NCI-H748 (cell line): ENCODE measurements at regions not wholly inside any gene's neighbourhood (a gene's known extent, or its start where the extent isn't known, plus 50 kb on each side); places are given as distances from the start of the nearest gene placed in this dataset.
"Not testable (repeated sequence)": the region's sequence is repeated elsewhere in the genome, so short reads cannot be mapped to it uniquely, and the experiment has no call there.

ENCODE experiments used
- DNase-seq: peaks from one replicate; lab custom pipeline; 2025; ENCODE audit not compliant: unreplicated experiment; lab: John Stamatoyannopoulos, UW

DNA sequence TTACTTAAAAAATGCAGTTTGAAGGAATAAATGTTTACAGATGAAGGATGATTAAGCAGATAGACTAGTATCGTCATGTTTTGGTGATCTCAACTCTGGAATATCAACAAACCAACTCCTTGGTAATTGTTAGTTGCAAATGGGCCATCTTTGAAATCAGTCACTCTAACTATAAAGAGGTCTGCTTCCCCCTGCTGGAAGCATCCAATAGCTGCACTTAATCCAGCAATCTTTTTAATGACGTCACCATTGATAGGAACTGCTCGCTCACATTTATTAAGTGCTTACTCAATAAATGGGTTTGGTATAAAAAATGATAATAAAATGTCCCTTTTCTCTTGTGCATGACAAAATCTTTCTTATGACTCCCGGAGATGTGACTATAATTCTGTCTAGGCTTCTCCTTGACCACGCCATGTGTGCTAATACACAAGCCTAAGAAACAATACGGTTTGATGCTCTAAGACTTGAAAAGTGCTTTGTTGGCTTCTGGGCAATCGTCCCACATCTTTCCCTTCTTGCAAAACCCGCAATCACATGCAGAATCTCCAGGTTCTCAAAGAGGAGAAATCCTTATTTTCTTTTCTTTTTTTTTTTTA, 227.6 kb upstream of the POU1F1 start:
- DNase-seq = peak; percentile 39

DNA sequence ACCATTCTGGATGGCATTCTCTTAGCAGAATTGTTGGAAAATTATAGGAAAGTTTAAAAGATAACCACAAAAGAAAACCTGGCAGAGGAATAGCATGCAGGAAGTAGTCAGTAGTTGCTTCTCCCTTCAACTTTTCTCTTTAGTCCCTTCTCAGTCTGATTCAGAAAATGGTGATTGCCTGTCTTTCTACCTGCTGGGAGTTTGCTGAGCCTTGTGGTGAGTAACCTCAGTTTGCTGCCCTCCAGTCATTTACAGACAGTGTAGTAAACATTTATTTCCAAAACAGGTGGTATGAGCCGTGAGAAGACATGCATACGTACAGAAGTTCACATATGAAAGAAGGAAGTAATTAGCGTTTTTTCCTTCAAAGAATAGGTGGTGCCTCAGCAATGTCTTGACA, 224.7 kb upstream of the POU1F1 start:
- no peak for DNase-seq

DNA sequence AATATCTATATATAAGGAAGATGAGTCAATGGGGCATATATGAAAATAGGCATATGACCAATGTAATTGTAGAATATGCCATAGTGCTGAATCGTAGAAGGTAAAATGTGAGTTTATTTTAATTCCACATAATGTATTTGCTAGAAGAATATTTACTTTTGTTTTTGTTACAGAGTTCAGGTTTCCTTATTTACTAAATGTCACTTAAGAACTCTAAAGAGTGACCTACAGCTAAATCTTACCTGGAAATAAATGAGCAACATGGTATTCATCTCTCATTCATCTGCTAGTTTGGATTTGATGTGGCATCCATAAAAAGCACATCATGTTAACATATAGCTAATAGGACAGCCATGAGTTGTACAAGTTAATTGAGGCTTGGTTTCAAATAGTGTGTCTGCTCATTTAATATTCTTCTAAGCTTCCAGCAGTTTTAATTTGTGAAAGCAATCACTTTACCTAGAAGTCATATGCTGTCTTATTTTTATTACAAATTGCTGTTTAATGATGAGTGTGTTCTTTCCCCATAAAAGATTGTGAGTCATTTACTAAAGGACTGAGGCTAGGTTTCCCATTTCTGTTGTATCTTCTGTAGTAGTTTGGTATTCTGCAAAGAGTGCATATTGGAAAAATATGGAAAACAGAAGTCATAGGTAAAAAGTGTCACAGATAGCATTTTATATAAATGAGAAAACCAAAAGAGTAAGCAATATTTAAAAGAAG, 222.1 kb upstream of the POU1F1 start:
- DNase-seq = no peak

DNA sequence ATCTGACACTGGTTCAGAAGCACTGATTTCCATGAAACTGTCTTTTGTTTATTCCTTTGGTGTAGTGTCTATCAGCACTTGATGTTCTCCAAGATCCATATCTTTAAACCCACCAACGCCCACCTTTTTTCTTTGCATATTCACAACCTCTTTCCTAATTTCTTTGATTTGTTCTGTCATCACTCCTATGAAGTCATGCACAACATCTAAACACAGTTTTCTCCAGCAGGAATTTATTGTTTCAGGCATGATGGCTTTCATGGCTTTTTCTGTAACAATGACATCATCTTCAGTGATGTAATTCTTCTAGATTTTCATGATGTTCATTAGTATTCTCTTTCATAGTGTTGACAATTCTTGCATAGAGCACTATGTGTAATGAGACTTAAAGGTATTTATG, 219.6 kb upstream of the POU1F1 start:
- DNase-seq = no peak

DNA sequence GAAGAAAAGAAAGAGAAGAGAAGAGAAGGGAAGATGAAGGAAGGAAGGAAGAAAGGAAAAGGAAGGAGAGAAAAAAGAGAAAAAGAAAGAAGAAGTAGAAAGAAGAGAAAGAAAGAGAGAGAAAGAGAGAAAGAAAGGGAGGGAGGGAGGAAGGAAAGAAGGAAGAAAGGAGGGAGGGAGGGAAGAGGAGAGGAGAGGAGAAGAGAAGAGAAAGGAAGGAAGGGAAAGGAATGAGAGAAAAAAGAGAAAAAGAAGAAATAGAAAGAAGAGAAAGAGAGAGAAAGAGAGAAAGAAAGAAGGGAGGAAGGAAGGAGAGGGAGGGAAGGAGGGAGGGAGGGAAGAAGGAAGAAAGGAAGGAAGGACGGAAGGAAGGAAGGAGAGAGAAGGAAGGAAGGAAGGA, 217.9 kb upstream of the POU1F1 start:
- no peak for DNase-seq

DNA sequence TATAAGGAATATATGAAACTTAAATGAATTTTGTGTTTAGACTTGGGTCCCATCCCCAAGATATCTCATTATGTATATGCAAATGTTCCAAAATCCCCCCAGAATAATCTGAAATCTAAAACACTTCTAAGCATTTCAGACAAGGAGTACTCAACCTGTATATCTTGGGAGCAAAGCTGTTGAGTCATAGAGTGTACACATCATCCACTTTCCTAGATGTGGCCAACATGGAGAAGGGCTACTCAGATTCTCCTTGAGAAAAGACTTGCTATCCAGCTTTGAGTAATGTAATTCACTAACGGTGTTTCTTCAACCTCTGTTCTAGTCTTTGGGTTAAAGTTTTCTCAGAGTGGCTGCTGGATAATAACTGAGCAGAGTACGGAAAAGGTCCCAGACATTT, 215.5 kb upstream of the POU1F1 start:
- DNase-seq = no peak

DNA sequence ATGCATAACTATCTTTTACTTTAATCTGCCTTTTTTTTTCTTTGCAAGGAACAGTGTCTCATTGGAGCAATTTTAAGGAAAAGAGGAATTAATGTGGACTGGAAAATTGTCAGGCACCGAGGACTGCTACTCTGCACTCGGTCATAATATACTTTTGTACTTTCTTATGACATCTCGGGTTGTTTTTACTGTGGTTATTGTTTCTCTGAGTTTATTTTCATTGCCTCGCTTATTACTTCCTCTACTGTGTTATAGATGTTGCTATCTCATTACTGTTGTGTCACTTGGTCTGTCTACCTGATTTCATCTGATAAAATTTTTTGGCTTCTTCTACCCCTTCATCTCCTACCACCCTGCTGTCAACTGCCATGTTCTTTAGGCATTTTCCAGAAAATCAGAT, 213.5 kb upstream of the POU1F1 start:
- DNase-seq = no peak

DNA sequence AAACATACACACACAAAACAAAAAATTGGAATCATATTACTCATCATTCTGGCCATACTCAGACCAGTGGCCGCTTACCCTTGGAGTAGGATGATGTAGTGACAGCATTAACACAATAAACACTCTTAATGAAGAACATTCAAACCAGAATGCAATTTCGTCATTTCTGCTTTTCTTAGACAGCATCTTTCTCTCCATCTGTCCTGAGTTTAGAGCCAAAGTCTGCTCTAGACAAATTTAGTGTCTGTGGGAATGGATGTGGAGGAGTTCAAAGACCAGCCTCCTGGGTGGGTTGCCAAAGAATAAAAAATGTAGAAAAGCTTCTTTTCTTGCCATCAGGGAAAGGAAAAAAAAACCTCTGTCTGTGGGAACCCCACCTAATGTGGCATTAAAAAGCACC, 212.4 kb upstream of the POU1F1 start:
- no peak for DNase-seq

DNA sequence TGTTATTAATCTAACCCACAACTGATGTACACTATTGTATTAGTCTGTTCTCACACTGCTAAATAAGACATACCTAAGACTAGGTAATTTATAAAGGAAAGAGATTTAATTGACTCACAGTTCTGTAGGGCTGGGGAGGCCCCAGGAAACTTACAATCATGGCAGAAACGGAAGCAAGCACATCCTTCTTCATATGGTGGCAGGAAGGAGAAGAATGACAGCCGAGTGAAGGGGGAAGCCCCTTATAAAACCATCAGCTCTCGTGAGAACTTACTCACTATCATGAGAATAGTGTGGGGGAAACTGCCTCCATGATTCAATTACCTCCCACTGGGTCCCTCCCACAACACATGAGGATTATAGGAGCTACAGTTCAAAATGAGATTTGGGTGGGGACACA, 210.3 kb upstream of the POU1F1 start:
- DNase-seq = not testable (repeated sequence)

DNA sequence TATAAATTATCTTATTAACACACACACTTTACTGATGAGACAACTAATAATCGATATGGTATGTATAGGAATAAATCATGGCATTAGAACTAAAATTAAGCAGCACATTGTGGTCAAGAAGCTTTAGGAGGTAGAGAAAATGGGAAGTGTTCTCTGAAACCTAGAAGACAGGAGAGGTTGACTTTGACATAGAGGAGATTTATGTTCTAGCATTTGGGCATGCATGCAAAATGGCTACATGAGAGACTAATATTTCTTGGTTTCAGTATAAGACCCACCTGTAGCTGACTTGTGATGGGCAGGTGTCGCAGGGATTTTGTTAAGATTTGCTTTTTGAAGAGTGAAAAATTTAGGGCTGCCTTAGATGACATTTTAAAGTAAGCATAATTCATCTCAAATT, 209.7 kb upstream of the POU1F1 start:
- no peak for DNase-seq

DNA sequence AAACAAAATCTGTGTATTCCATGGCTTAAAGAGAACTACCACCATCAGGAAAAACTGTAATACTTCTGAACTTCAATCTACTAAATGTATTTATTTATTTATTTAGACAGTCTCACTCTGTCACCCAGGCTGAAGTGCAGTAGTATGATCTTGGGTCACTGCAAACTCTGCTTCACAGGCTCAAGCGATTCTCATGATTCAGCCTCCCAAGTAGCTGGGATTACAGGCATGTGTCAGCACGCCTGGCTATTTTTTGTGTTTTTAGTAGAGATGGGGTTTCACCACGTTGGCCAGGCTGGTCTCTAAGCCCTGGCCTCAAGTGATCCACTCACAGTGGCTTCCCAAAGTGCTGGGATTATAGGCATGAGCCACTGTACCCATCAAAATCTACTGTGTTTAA, 202.3 kb upstream of the POU1F1 start:
- no peak for DNase-seq

DNA sequence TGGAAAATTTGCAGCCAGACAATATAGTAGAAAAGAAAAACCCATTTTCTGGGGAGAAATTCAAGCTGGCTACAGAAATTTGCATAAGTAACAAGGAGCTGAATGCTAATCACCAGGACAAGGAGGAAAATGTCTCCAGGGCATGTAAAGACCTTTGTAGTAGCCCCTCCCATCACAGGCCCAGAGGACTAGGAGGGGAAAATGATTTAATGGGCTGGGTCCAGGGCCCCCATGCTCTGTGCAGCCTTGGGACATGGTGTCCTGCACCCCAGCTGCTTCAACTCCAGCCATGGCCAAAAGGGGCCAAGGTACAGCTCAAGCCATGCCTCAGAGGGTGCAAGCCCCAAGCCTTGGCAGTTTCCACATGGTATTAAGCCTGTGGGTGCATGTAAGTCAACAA, 197.6 kb upstream of the POU1F1 start:
- no peak for DNase-seq

DNA sequence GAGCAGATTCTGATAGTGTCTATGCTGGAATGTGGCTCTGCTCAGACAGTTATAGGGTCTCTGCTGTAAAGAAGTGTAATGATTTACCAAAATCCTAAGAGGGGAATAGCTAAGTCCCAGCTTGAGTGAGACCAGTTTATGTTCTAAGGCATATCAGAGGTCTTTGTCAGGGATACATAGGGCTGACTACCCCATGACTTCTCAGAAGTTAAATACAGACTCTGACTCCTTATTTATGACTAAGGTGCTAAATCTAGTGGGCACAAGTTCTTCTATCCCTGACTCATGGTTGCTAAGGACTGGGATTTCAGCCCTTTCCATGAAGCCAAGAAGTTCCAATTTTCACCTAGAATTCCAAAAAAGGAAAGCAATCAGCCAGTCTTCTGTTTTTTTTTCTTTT, 192.6 kb upstream of the POU1F1 start:
- no peak for DNase-seq

DNA sequence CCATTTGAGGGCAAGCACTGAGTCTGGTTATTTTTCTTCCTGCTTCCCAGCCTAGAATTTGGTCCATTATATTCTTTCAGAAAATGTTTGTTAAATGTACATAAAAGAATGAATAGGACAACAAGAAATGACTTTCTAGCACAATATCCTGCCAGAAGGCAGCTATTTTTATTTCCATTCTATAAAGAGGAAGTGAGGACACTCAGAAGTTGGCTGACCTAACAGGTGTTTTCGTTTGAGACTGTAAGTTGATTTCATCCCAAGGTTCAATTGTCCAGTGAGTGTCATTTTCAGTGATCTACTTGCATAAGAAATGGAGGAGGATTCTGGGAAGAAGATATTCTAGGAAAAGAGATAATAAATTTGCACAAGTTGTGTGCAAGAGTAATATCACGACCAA, 191.9 kb upstream of the POU1F1 start:
- no peak for DNase-seq

DNA sequence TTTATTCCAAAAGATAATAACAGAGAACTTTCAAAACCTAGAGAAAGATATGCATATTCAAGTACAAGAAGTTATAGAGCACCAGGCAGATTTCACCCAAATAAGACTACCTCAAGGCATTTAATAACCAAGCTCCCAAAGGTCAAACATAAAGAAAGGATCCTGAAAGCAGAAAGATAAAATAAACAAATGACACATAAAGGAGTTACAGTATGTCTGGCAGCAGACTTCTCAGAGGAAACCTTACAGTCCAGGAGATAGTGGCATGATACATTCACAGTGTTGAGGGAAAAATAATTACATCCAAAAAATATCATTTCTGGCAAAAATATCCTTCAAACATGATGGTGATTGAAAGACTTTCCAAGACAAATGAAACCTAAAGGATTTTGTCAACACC, 185.8 kb upstream of the POU1F1 start:
- no peak for DNase-seq

DNA sequence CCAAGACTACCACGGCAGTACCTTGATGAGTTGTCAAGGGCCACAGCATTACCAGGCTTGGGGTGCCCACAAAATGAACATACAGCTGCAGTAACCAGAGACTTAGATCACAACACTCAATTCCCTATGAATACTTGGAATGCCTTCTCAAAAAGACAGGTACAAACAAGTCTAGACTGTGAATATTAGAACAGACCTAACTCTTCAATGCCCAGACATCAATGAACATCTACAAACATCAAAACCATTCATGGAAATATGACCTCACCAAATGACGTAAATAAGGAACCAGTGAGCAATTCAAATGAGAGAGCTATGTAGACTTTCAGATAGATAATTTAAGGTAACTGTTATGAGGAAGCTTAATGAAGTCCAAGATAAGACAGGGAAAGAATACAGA, 185.1 kb upstream of the POU1F1 start:
- no peak for DNase-seq

DNA sequence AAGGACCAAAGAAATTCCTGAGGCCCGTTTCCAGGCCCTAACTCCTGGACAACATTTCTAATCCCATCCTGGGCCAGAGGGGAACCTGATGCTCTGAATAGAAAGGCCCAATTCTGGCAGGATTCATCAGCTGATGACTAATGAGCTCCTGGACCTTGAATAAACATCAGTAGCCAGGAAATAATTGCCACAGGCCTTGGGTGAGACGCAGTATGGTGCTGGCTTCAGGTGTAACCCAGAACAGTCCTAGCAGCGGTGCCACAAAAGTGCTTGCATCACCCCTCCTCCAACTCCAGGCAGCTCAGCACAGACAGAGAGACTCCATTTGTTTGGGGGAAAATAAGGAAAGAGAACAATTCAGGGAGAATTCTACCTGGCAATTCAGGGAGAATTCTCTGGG, 184.7 kb upstream of the POU1F1 start:
- DNase-seq = no peak

DNA sequence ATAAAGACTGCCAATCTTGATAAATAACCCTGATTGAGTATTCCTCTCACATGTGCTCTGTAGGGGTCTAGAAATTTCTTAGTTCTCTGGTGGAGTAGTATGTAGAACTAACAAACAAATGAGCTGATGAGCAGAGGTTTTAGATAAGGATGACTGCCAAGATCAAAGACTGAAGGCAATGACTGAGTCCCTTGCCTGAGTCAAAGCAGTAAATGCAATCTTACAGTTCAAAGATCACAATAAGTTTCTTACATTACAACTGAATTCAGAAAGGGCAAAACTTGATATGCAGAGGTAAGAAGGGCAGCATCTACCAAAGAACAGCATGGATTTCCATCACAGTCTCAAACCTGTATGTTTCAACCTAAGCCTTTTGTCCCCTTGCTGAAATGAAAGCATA, 172.2 kb upstream of the POU1F1 start:
- DNase-seq = no peak

DNA sequence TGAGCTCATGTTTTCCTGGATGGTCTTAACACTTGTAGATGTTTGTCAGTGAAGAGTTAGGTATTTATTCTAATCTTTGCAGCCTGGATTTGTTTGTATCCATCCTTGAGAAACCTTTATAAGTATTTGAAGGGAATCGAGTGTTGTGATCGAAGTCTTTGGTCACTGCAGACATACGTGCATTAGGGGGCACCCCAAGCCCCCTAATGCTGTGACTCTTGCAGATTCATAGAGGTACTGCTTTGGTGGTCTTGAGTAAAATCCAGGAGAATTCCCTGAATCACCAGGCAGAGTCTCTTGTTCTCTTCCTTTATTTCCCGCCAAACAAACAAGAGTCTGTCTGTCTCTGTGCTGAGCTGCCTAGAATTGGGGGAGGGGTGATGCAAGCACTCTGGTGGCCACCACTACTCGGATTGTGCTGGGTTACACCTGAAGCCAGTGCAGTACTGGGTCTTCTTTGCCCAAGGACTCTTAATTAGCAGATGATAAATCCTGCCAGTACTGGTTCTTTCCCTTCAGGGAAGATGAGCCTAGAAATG, 170.5 kb upstream of the POU1F1 start:
- no peak for DNase-seq

DNA sequence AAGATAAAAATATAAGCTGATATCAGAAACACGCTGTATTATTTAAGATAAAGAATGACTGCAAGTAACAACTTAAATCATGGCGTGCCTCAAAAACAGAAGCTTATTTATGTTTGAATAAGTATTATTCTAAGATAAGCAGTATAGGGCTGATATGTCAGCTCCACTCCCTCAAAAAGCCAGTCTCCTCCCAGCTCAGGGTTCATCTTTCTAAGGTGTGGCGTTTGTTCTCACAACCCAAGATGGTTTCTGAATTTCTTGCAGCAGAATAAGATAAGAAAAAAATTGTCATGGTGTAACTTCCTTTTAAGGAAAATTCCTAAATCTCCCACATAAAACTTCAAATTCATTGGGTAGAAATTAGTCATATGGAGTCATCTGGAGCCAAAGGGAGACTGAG, 166.1 kb upstream of the POU1F1 start:
- no peak for DNase-seq

DNA sequence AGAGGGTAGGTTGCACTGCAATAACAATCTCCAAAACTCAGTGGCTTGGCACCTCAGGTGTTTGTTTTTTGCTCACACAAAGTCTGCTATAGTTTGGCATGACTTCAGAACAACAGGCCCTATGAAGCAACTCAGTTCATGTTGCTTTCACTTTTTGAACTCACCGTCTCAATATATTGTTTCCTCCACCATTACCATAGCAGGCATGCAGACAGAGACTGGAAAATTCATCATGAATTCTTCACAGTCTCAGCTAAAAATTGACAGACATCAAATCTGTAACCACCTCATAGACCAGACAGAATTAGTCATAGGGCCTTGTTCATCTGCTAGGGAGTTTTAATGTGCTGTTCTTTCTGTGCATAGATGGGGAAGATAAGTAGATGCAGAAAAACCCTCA, 161.4 kb upstream of the POU1F1 start:
- no peak for DNase-seq

DNA sequence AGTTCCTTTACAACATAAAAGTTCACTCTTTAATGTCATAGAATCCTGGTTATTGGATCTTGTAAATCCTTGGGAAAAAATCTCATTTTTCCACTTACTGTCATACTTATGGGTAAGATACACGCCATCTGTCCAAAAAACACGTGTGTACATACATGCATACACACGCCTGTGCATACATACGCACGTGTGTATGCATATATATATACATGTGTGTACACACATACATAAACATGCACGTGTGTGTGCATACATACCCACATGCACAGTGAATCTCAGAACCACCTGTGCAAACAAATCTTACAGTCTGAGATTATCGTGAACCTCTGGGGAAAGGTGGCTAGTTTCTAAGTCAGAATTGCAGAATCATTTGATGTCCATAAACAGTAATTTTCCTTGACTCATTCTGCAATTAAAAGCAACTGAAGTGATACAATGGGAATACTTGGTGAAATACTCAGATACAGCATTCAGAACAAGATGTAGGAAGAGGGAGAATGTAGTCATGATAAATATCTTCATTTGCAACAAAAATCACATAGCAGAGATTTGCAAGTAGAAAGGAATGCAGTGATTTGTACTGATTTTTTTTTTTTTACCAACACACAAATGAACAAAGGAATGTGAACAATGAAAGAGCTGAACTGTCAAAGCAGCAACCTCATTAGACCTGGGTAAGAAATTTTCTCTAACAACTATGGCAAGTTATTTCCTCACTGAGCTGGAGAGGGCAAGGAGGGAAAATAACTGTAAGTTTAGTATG, 160.6 kb upstream of the POU1F1 start:
- no peak for DNase-seq
